Stimulated activated CD4-positive, alpha-beta T cell treated with anti-CD3 and anti-CD28 coated beads, Interleukin-2, amount 100 ng/mL, for 48 hours (primary cell): ENCODE measurements at regions not wholly inside any gene's neighbourhood (a gene's known extent, or its start where the extent isn't known, plus 50 kb on each side); places are given as distances from the start of the nearest gene placed in this dataset.

ENCODE experiments used
- DNase-seq, 2 donors: peaks; one replicate each; pipeline ENCODE4 v3.0.0-alpha.2; 2020

- DNase-seq = no peak
These were observed 856.9 kb upstream of the SEL1L start for GRCh38 chr14:82390586-82390985.

- DNase-seq = no peak
These were observed 861.3 kb upstream of the SEL1L start for GRCh38 chr14:82394916-82395315.

DNA sequence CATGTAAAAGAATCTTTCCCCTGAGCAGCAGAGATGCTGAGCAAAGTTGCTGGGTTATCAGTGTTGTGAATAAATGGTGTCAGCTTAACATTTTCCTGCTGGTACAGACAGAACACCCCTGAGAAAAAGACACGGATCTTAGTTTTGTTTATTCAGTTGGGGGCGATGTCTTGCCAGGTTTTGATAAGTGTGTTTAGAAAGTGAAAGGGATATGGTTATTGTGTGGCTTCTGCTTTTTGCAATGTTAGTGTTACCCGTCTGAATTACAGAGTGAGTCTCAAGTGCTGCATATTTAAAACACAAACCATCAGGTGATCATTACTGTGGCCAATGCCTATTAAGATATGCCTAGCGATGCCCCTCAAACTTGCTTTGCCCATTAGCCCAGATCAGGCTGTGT is 864.6 kb upstream of the SEL1L start:
- no peak for DNase-seq

GRCh38 chr14:82403987-82404386 is 870.3 kb upstream of the SEL1L start:
- DNase-seq = no peak

DNA sequence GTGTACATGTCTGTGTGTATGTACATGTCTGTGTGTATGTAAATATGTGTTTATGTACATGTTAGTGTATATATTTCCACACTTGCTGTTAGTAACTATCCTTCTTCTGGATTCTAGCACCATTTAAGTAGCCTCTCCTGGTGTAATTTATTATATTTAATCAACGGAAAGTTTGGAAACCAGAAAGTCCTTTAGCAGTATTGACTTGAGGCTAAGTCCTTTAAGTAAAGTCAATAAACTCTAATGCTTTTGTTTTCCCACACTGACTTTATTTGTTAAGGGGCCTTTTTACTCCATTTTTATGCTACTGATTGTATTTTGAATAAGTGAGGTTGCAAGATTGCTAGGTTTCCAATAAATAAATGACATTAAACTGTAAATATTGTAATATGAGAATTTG is 876.4 kb upstream of the SEL1L start:
- DNase-seq = no peak

- DNase-seq = no peak
These were observed 877.6 kb upstream of the SEL1L start for GRCh38 chr14:82411298-82411697.

DNA sequence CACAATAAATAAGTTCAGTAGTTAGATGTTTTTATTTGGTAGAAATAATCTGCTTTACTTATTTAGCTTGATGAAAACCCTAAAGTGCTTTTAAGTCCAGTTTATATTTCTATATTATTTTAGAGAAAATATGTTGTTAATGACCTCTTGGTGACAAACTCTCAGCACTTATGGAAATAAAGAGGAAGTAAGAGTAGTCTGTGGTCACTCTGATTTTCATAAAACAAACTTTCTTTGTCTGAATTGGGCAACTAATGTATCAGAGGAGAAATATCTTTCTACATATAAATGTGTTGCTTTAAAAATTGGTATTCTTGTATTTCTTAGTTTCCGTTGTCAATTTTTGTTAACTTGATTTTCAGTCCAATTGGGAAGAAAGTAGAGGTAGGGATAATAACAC is 878.9 kb upstream of the SEL1L start:
- no peak for DNase-seq

DNA sequence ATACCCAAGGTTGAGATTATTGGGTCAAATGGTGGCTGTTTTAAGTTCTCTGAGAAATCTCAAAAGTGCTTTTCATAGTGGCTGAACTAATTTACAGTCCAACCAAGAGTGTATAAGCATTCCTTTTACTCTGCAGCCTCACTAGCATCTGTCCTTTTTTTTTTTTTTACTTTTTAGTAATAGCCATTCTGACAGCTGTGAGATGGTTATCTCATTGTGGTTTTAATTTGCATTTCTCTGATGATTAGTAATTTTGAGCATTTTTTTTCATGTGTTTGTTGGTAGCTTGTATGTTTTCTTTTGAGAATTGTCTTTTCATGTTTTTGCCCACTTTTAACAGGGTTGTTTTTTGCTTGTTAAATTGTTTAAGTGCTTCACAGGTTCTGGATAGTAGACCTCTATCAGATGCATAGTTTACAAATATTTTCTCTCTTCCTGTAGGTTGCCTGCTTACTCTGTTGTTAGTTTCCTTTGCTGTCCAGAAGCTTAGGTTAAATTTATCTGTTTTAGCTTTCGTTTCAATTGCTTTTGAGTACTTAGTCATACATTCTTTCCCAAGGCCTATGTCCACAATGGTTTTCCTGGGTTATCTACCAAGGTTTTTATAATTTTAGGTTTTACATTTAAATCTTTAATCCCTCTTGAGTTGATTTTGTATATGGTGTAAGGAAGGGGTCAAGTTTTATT is 881.3 kb upstream of the SEL1L start:
- DNase-seq = no peak

GRCh38 chr14:82419933-82420332 is 886.3 kb upstream of the SEL1L start:
- DNase-seq = no peak

DNA sequence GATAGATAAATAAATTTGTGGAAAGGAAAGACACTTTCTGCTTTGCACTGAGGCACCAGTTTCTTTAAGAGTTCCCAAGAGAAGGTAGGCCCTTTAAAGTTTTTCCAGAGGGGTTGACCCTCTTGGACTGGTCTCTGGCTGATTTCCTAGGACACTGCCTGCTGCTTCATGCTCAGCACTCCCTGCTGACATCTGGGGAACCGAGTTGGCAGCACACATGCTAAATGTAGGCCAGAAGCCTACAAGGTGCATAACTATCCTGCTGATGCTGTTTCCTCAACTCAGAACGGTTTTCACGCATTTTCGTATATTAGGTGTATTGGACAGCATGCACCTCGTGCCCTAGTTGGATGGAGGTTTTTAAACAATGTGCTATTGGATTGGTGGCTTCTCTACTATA is 887.2 kb upstream of the SEL1L start:
- DNase-seq = no peak

- no peak for DNase-seq
These were observed 887.6 kb upstream of the SEL1L start for GRCh38 chr14:82421286-82421685.

DNA sequence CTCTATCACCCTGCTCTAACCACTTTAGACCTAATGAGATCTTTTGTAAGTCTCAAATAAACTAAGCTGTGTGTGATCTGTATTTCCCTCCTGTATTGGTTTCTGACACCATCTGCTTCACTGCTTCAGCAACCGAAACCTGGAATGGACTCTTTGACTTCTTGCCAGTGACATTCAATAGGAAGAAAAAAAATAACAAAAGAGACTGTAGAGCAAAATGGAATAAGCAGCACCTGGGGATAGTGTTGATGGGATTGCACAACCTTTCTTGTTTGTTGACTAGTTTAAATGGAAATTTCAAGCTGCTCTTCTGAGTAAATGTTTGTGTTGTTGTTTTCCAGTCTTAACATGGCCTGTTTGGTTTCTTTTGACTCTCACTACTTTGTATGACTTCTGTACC is 888.6 kb upstream of the SEL1L start:
- no peak for DNase-seq

GRCh38 chr14:82425261-82425660 is 891.6 kb upstream of the SEL1L start:
- DNase-seq = no peak

DNA sequence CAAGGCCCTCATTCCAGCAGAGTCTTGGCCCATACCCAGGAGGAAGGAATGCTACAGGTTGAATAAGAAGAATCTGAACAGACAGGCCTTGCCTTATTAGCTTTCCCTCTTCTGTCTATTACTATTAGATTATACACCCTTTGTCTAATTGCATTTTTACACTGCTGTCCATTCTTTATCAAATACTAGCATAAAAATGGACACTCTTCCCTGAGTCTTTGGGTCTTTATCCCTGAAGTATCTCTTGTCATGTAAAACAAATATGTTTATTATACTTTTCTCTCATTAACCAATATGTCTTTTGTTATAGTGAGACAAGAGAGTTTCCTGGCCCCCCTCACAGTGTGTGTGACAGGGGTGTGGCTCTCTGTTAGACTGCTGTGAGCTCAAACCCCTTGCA is 897.4 kb upstream of the SEL1L start:
- no peak for DNase-seq

- no peak for DNase-seq
These were observed 898.9 kb upstream of the SEL1L start for GRCh38 chr14:82432301-82433105.

- DNase-seq = no peak
These were observed 904.8 kb upstream of the SEL1L start for GRCh38 chr14:82438436-82438835.

GRCh38 chr14:82441270-82441669 is 907.6 kb upstream of the SEL1L start:
- DNase-seq = no peak

- no peak for DNase-seq
These were observed 912.3 kb upstream of the SEL1L start for GRCh38 chr14:82445810-82446570.

DNA sequence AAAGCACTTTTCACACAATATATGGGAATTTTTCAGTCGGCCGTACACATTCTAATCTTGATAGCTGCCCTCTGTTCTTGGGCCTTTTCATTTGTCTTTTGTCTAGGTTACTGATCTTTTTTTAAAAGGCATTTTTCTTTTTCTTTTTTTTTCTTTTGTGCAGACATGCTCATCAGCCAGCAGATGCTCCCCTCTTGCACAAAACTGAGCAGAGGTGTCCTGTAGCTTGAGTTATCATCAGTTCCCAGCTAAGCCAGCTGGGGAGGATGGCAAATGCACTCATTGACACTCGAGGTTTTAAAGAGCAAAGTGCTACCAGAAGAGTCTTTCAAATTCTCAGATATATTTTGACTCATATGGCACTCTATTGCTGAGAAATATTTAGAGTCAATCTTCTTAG is 913.9 kb upstream of the SEL1L start:
- no peak for DNase-seq

GRCh38 chr14:82449926-82450468 is 916.3 kb upstream of the SEL1L start:
- DNase-seq = no peak

DNA sequence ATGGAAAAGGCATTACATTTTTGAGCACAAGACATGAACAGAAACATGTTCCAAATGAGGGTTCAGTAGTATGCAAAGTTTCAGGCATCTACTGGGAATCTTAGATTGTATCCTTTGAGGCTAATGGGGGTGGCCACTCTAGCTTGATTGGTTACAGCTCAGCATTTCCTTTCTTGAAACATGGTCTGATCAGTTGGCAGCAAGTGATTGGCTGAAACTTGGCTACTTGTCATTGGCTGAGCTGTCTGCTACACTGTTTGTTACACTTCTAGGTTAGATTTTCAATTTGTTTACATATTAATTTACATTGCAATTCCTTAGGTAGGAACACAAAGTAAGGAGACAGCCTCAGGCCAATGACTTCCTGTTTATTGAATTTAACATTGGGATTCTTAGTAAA is 918.0 kb upstream of the SEL1L start:
- no peak for DNase-seq

DNA sequence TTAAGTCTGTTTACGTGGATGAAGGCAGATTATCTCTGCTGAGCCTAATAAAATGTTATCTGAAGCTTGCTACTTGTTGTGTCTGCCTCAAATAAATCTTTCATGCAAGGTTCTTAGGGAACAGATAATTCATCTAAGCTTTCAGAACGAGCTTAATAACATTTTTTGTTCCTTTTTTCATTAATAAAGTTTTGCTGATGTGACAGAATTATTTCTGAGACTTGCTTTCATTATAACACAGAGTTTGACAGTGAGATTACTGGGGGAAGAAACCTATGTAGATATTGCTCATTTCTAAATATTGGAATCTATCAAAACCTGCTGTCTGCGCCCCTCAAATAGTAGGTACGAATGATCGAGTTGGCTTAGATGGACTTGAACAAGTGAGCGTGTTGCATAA is 948.7 kb upstream of the SEL1L start:
- DNase-seq = no peak

GRCh38 chr14:82488473-82488872 is 954.8 kb upstream of the SEL1L start:
- no peak for DNase-seq

GRCh38 chr14:82490397-82490796 is 956.7 kb upstream of the SEL1L start:
- DNase-seq = no peak
